Liver (tissue), 3 donors: ENCODE measurements at regions not wholly inside any gene's neighbourhood (a gene's known extent, or its start where the extent isn't known, plus 50 kb on each side); places are given as distances from the start of the nearest gene placed in this dataset.

Experiments
- GABPA ChIP-seq, 2 donors: IDR thresholded peaks in 1 of 2; conservative IDR thresholded peaks in 1 of 2; 2 replicates each; pipeline ENCODE4 v1.6.1; 2016; ENCODE audit warnings: antibody characterized with exemption in 2 of 2, mild to moderate bottlenecking in 1 of 2, moderate library complexity in 1 of 2
- RAD21 ChIP-seq, 2 donors: IDR thresholded peaks; 2 replicates each; pipeline ENCODE4 v1.6.1; 2016; ENCODE audit warnings: antibody characterized with exemption in 2 of 2, mild to moderate bottlenecking in 2 of 2
- TF ChIP-seq, protein P1 (sequence below): fragments of 150-350 bp; IDR thresholded peaks from 2 replicates; pipeline ENCODE4 v1.5.1; 2017; ENCODE audit warnings: improper control_type of control experiment, low read depth, low read length; ENCODE audit not compliant: missing input control
- donor health status: healthy.
- donor health status: healthy.

DNA sequence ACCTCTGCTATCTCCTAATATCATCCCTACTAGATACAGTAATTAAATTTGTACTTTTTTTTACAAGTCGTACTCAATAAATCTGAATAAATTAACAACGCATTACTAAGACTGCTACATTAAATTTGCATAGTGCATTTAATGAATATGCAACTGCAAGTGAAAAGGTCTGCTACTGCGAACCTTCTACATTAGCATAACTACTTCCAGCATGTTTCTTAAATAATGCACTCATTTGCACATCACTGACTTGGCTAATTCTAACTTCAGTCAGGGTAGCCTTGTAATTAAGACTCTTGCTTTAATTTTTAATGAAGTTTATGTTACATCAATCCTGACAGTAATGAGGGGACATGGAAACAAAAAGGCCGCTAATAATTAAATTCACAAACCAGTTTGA, 98.9 kb upstream of the FOXB1 start:
- TF ChIP-seq, protein P1, sequence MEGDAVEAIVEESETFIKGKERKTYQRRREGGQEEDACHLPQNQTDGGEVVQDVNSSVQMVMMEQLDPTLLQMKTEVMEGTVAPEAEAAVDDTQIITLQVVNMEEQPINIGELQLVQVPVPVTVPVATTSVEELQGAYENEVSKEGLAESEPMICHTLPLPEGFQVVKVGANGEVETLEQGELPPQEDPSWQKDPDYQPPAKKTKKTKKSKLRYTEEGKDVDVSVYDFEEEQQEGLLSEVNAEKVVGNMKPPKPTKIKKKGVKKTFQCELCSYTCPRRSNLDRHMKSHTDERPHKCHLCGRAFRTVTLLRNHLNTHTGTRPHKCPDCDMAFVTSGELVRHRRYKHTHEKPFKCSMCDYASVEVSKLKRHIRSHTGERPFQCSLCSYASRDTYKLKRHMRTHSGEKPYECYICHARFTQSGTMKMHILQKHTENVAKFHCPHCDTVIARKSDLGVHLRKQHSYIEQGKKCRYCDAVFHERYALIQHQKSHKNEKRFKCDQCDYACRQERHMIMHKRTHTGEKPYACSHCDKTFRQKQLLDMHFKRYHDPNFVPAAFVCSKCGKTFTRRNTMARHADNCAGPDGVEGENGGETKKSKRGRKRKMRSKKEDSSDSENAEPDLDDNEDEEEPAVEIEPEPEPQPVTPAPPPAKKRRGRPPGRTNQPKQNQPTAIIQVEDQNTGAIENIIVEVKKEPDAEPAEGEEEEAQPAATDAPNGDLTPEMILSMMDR: no peak
- TF ChIP-seq RAD21 (IDR thresholded peaks at IDR 0.05) (no peak), GABPA (IDR thresholded peaks at IDR 0.05 in 1 of 2, conservative IDR thresholded peaks at IDR 0.05 in 1 of 2) (no peak)
